SJSA1 (cell line): ENCODE measurements at regions not wholly inside any gene's neighbourhood (a gene's known extent, or its start where the extent isn't known, plus 50 kb on each side); places are given as distances from the start of the nearest gene placed in this dataset.

Experiments
- DNase-seq, 2 experiments: peaks; one replicate each; pipeline ENCODE4 v3.0.0-alpha.2; 2015 to 2020; ENCODE audit warnings: low spot score in 2 of 2, low read depth in 1 of 2
- H3K27ac ChIP-seq: fragments of 250-450 bp; sonication (Bioruptor Pico); 2 replicates; pipeline ENCODE4 v1.5.1; 2020; ENCODE audit warnings: mild to moderate bottlenecking, moderate library complexity
- H3K27me3 ChIP-seq: fragments of 250-450 bp; sonication (Bioruptor Pico); replicated peaks from 2 replicates; pipeline ENCODE4 v1.5.1; 2020; ENCODE audit warnings: mild to moderate bottlenecking, moderate library complexity
- H3K36me3 ChIP-seq: fragments of 250-450 bp; sonication (Bioruptor Pico); 2 replicates; pipeline ENCODE4 v1.5.1; 2020; ENCODE audit warnings: mild to moderate bottlenecking
- H3K4me1 ChIP-seq: fragments of 250-450 bp; sonication (Bioruptor Pico); replicated peaks from 2 replicates; pipeline ENCODE4 v1.6.1; 2021; ENCODE audit warnings: mild to moderate bottlenecking
- H3K4me3 ChIP-seq: fragments of 250-450 bp; sonication (Bioruptor Pico); 2 replicates; pipeline ENCODE4 v1.5.1; 2020; ENCODE audit warnings: mild to moderate bottlenecking
- H3K9me3 ChIP-seq: fragments of 250-450 bp; sonication (Bioruptor Pico); replicated peaks from 2 replicates; pipeline ENCODE4 v1.5.1; 2020; ENCODE audit warnings: mild to moderate bottlenecking

- Histone ChIP-seq H3K27ac (no peak overlapping the region), H3K9me3 (no peaks in the 10 kb centered on the region), H3K27me3 (no peaks in the 10 kb centered on the region), H3K4me1 (no peaks in the 10 kb centered on the region), H3K4me3 (no peak overlapping the region), H3K36me3 (no peaks in the 10 kb centered on the region)
- no peak for DNase-seq
Observed at GRCh38 chr11:129596351-129596750, 219.3 kb upstream of the TMEM45B start.

- DNase-seq: no peak
- Histone ChIP-seq H3K4me1 (no peaks in the 10 kb centered on the region), H3K9me3 (no peaks in the 10 kb centered on the region), H3K27me3 (no peaks in the 10 kb centered on the region), H3K4me3 (no peak overlapping the region), H3K27ac (no peak overlapping the region), H3K36me3 (no peaks in the 10 kb centered on the region)
Observed at GRCh38 chr11:129598378-129598777, 217.3 kb upstream of the TMEM45B start.

- Histone ChIP-seq H3K9me3 (no peaks in the 10 kb centered on the region), H3K4me3 (no peak overlapping the region), H3K4me1 (no peaks in the 10 kb centered on the region), H3K36me3 (no peaks in the 10 kb centered on the region), H3K27me3 (no peaks in the 10 kb centered on the region), H3K27ac (no peak overlapping the region)
- no peak for DNase-seq
Observed at GRCh38 chr11:129605815-129606214, 209.8 kb upstream of the TMEM45B start.

GRCh38 chr11:129608711-129609110, 206.9 kb upstream of the TMEM45B start:
- Histone ChIP-seq H3K9me3 (no peaks in the 10 kb centered on the region), H3K4me3 (no peak overlapping the region), H3K27me3 (no peaks in the 10 kb centered on the region), H3K36me3 (no peaks in the 10 kb centered on the region), H3K27ac (no peak overlapping the region), H3K4me1 (no peaks in the 10 kb centered on the region)
- no peak for DNase-seq

GRCh38 chr11:129610125-129610524, 205.5 kb upstream of the TMEM45B start:
- DNase-seq: no peak

GRCh38 chr11:129610545-129610944, 205.1 kb upstream of the TMEM45B start:
- H3K36me3 ChIP-seq: no peaks in the 10 kb centered on the region
- H3K27ac ChIP-seq: no peak overlapping the region
- no peak overlapping the region for H3K4me3 ChIP-seq
- H3K27me3 ChIP-seq: no peaks in the 10 kb centered on the region
- H3K4me1 ChIP-seq: no peaks in the 10 kb centered on the region
- DNase-seq: no peak
- no peaks in the 10 kb centered on the region for H3K9me3 ChIP-seq

More at GRCh38 chr11:129610125-129610524, 205.5 kb upstream of the TMEM45B start:
- no peaks in the 10 kb centered on the region for H3K4me1 ChIP-seq
- H3K27me3 ChIP-seq: no peaks in the 10 kb centered on the region
- no peak overlapping the region for H3K4me3 ChIP-seq
- H3K36me3 ChIP-seq: no peaks in the 10 kb centered on the region
- H3K27ac ChIP-seq: no peak overlapping the region
- H3K9me3 ChIP-seq: no peaks in the 10 kb centered on the region

GRCh38 chr11:129611661-129612446, 203.8 kb upstream of the TMEM45B start:
- no peaks in the 10 kb centered on the region for H3K4me1 ChIP-seq
- H3K27ac ChIP-seq: no peak overlapping the region
- H3K36me3 ChIP-seq: no peaks in the 10 kb centered on the region
- DNase-seq: no peak
- no peaks in the 10 kb centered on the region for H3K9me3 ChIP-seq
- no peaks in the 10 kb centered on the region for H3K27me3 ChIP-seq
- no peak overlapping the region for H3K4me3 ChIP-seq

GRCh38 chr11:129612447-129612961, 203.1 kb upstream of the TMEM45B start:
- no peak overlapping the region for H3K27ac ChIP-seq
- no peak overlapping the region for H3K4me3 ChIP-seq
- no peak for DNase-seq
- H3K4me1 ChIP-seq: no peaks in the 10 kb centered on the region
- H3K9me3 ChIP-seq: no peaks in the 10 kb centered on the region
- H3K27me3 ChIP-seq: no peaks in the 10 kb centered on the region
- no peaks in the 10 kb centered on the region for H3K36me3 ChIP-seq

GRCh38 chr11:129613071-129613470, 202.6 kb upstream of the TMEM45B start:
- no peaks in the 10 kb centered on the region for H3K4me1 ChIP-seq
- H3K36me3 ChIP-seq: no peaks in the 10 kb centered on the region
- DNase-seq: no peak
- no peak overlapping the region for H3K4me3 ChIP-seq
- no peaks in the 10 kb centered on the region for H3K27me3 ChIP-seq
- no peak overlapping the region for H3K27ac ChIP-seq
- H3K9me3 ChIP-seq: no peaks in the 10 kb centered on the region

- Histone ChIP-seq H3K4me3 (no peak overlapping the region), H3K36me3 (no peaks in the 10 kb centered on the region), H3K9me3 (no peaks in the 10 kb centered on the region), H3K27me3 (no peaks in the 10 kb centered on the region), H3K4me1 (no peaks in the 10 kb centered on the region), H3K27ac (no peak overlapping the region)
- DNase-seq: no peak
Observed at GRCh38 chr11:129614256-129614944, 201.2 kb upstream of the TMEM45B start.

- no peak overlapping the region for H3K27ac ChIP-seq
- no peaks in the 10 kb centered on the region for H3K36me3 ChIP-seq
- no peaks in the 10 kb centered on the region for H3K27me3 ChIP-seq
- H3K4me3 ChIP-seq: no peak overlapping the region
- DNase-seq: no peak
- H3K4me1 ChIP-seq: no peaks in the 10 kb centered on the region
- no peaks in the 10 kb centered on the region for H3K9me3 ChIP-seq
Observed at GRCh38 chr11:129618046-129618569, 197.5 kb upstream of the TMEM45B start.

GRCh38 chr11:129620237-129621104, 195.2 kb upstream of the TMEM45B start:
- no peaks in the 10 kb centered on the region for H3K4me1 ChIP-seq
- no peak for DNase-seq
- no peaks in the 10 kb centered on the region for H3K36me3 ChIP-seq
- no peak overlapping the region for H3K4me3 ChIP-seq
- no peak overlapping the region for H3K27ac ChIP-seq
- H3K9me3 ChIP-seq: no peaks in the 10 kb centered on the region
- no peaks in the 10 kb centered on the region for H3K27me3 ChIP-seq

GRCh38 chr11:129625930-129626329, 189.7 kb upstream of the TMEM45B start:
- Histone ChIP-seq H3K36me3 (no peaks in the 10 kb centered on the region), H3K27me3 (no peaks in the 10 kb centered on the region), H3K4me3 (no peak overlapping the region), H3K9me3 (no peaks in the 10 kb centered on the region), H3K4me1 (no peaks in the 10 kb centered on the region), H3K27ac (no peak overlapping the region)
- DNase-seq: no peak
